GM12872 (cell line): ENCODE measurements at regions not wholly inside any gene's neighbourhood (a gene's known extent, or its start where the extent isn't known, plus 50 kb on each side); places are given as distances from the start of the nearest gene placed in this dataset.

Experiments used
- TF ChIP-seq, protein P1 (sequence below): IDR thresholded peaks from 3 replicates; pipeline ENCODE4 v1.5.1; 2011; ENCODE audit warnings: low read depth, mild to moderate bottlenecking, low read length, moderate library complexity; ENCODE audit not compliant: insufficient read depth

DNA sequence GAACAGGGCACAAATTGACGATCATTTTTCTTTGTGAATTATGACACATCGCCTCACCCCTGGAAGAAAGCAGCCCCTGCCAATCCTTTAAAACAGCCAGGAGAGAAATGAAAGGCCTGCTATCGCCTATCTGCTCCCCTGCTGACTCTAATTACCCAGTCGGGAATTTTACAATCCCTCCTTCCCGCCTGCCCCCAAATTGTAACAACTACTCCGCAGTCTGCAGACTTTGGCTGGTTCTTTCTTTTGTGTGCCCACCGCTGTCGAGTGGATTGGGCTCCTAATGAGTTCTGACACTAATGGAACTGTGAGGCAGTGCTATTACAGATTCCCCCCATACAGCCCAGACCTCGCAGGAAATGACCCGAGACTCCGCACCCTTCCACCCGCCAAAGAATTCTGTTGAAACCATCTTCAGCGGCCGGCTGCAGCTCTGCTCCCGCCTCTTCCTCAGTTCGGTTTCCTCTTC is 281.2 kb upstream of the PARD3B start:
- TF ChIP-seq, protein P1, sequence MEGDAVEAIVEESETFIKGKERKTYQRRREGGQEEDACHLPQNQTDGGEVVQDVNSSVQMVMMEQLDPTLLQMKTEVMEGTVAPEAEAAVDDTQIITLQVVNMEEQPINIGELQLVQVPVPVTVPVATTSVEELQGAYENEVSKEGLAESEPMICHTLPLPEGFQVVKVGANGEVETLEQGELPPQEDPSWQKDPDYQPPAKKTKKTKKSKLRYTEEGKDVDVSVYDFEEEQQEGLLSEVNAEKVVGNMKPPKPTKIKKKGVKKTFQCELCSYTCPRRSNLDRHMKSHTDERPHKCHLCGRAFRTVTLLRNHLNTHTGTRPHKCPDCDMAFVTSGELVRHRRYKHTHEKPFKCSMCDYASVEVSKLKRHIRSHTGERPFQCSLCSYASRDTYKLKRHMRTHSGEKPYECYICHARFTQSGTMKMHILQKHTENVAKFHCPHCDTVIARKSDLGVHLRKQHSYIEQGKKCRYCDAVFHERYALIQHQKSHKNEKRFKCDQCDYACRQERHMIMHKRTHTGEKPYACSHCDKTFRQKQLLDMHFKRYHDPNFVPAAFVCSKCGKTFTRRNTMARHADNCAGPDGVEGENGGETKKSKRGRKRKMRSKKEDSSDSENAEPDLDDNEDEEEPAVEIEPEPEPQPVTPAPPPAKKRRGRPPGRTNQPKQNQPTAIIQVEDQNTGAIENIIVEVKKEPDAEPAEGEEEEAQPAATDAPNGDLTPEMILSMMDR: no peak

DNA sequence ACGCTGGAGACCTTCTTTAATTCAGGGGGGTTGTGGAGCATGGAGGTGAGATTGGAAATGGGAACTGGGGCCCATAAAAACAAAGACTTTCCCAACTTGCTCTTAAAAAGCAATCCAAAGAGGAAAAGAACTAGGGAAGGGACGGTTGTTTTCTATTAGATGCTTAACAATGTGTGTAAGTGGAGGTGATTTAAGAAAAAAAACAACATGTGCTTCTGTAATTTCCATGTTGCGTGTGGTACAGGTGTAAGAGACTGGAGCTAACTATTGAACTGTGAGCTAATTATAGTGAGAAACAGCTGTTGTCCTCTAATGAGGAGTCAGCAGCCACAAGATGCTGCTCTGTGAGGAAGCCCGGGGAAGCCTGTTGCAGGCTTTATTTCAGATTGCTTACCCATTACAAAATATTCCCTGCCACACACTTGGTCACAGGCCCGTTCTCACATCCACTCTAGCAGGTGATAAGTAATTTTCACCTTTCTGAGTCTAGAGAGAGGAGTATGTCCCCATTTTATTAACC is 280.6 kb upstream of the PARD3B start:
- TF ChIP-seq, protein P1: no peak

DNA sequence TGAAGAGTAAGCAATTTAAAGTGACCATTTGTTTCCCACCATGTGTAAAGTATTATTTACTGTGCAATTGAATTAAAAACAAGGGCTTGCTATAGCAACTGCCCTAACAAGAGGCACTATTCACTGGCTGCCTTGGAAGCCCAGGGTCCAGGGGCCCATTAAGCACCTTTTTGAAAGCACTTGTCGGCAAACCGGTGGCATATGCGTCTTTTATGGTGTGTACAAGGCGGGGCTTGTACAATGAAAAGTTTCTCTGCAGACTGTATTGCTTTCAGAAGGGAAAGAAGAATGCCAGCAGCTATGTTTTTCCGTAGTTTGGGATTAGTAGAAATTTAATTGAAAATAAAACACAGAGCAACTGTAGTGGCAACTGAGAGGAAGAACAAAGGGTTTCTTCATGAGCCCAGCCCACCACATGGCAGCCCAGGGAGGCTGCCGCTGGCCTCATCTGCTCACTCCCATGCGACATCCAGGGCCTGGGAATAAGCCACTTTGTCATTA is 279.5 kb upstream of the PARD3B start:
- TF ChIP-seq, protein P1: no peak

DNA sequence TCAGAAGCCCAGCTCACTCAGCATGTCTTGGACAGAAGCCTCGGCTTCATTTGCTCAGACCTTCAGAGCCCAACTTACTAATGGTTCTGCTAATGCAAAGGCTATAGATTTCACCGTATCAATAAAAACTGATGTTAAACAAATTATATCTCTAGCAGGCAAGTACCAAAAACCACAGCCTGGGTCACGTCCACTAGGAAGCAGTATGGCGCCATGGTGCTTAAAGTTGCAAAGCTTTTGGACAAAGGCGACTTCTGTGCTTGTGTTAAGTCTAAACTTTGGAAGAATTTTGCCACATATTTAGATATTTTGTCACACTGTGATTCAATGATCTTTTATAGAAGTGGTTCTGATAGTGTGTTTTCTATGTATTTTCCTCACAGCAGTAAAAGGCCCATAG is 276.8 kb upstream of the PARD3B start:
- TF ChIP-seq, protein P1: no peak

DNA sequence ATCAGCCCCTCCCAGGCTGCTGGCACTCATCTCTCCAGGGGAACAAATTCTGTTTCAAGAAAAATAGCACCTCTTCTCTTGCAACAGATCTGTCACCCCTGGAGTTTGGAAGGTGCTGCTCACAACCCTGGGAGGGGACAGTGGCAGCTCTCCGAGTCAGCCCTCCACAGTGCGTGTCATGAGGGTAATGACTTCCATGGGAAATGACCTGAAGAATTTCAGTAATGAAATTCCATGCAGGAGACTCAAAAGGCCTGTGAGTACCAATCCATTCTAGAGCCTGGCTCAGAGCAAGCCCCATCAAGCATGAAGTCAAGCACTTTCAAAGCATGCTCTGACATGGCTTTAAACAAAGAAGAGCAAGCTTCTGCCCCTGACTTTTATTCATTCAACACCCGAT is 276.3 kb upstream of the PARD3B start:
- TF ChIP-seq, protein P1: no peak

DNA sequence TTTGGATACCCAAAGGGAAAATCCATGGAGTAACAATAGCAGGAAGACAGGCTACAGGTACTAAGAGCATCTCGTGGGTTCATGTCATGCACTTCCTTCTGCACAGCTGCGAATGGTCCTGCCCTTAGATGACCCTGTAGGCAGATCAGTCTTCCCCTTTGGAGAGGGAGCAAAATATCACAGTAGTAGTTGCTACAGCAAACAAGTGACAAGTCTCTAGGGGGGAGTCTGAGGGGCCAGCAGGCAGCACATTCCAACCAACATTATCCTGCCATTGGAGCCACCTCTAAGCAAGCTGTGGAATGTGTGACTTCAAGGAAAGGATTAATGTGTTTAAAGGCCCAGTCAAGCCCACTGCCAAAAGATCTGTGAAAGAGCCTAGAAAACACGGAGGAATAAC is 273.2 kb upstream of the PARD3B start:
- TF ChIP-seq, protein P1: no peak

DNA sequence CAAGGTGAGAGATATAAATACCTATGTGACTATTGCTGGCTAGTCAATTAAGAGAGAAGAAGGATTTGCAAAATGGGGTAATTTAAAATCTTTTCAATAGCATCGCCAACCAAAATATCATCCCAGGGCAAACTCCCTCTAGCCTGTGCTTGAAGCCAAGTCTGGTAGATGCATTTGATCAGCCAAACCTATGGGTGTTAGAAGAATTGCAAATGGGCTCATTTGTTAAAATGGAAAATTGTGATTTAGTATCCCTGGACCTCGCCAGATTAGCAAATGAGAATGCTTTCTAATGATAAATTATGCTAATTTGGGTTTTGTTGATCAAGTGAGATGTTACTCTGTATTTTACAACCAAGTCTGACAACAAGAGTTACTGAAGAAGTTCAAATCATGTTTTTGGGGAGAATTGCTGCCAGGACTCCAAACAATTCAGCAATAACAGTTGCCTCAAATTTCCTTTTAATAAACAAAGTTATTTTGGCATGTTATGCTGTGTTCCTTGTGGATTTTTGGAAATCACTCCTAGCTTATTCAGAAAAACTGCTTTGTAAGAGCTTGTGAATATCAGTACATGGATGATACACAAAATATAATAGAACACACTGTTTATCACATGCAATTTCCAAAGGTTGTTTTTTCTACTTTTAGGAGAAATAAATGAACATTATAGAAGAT is 272.5 kb upstream of the PARD3B start:
- TF ChIP-seq, protein P1: no peak
